ENCODE measurements at regions not wholly inside any gene's neighbourhood (a gene's known extent, or its start where the extent isn't known, plus 50 kb on each side); places are given as distances from the start of the nearest gene placed in this dataset.

GRCh38 chr9:80873861-80874260 lies 815.5 kb downstream of the TLE1 start:
- Histone ChIP-seq H3K36me3 (no peaks in the 10 kb centered on the region), H3K4me3 (no peak overlapping the region), H3K27me3 (no peaks in the 10 kb centered on the region), H3K9me3 (no peaks in the 10 kb centered on the region), H3K27ac (no peak overlapping the region), H3K4me1 (no peaks in the 10 kb centered on the region)
- 28 to 48% methylated on average over 2 of the region's 2 CpGs for WGBS, 2 donors
- no peak for TF ChIP-seq CTCF (IDR thresholded peaks at IDR 0.05)
- DNase-seq = no peak
- ATAC-seq = no peak
- intact Hi-C loops (cut with DNase I) = no loop called here
- FAIRE-seq = no peak

GRCh38 chr9:80871596-80871995 lies 817.8 kb downstream of the TLE1 start:
- H3K9me3 ChIP-seq = no peaks in the 10 kb centered on the region
- H3K4me1 ChIP-seq = no peaks in the 10 kb centered on the region
- no peak for DNase-seq
- intact Hi-C loops (cut with DNase I) = no loop called here
- no peak for FAIRE-seq
- H3K36me3 ChIP-seq = no peaks in the 10 kb centered on the region
- no peaks in the 10 kb centered on the region for H3K27me3 ChIP-seq
- no peak overlapping the region for H3K27ac ChIP-seq
- TF ChIP-seq CTCF (IDR thresholded peaks at IDR 0.05) = no peak
- no peak for ATAC-seq
- H3K4me3 ChIP-seq = no peak overlapping the region

- Histone ChIP-seq H3K4me3 (no peak overlapping the region), H3K9me3 (no peaks in the 10 kb centered on the region), H3K27me3 (no peaks in the 10 kb centered on the region), H3K36me3 (no peaks in the 10 kb centered on the region), H3K27ac (no peak overlapping the region), H3K4me1 (no peaks in the 10 kb centered on the region)
- TF ChIP-seq CTCF (IDR thresholded peaks at IDR 0.05) = no peak
- DNase-seq (no peak), FAIRE-seq (no peak), ATAC-seq (no peak)
- intact Hi-C loops (cut with DNase I) = no loop called here
These were observed 821.6 kb downstream of the TLE1 start for GRCh38 chr9:80867731-80868130.

GRCh38 chr9:80866576-80867227 lies 822.6 kb downstream of the TLE1 start:
- no peak overlapping the region for H3K4me3 ChIP-seq

More at GRCh38 chr9:80866576-80867227, 822.6 kb downstream of the TLE1 start:
- Histone ChIP-seq H3K9me3 (no peaks in the 10 kb centered on the region), H3K36me3 (no peaks in the 10 kb centered on the region), H3K27ac (no peak overlapping the region), H3K4me1 (no peaks in the 10 kb centered on the region), H3K27me3 (no peaks in the 10 kb centered on the region)
- FAIRE-seq (no peak), ATAC-seq (no peak), DNase-seq (no peak)
- 57 to 68% methylated on average over 2 of the region's 2 CpGs for WGBS, 2 donors
- no peak for TF ChIP-seq CTCF (IDR thresholded peaks at IDR 0.05)
- intact Hi-C loops (cut with DNase I) = no loop called here

Measured in pancreas (tissue), 10 donors.